ENCODE measurements at regions not wholly inside any gene's neighbourhood (a gene's known extent, or its start where the extent isn't known, plus 50 kb on each side); places are given as distances from the start of the nearest gene placed in this dataset.

DNA sequence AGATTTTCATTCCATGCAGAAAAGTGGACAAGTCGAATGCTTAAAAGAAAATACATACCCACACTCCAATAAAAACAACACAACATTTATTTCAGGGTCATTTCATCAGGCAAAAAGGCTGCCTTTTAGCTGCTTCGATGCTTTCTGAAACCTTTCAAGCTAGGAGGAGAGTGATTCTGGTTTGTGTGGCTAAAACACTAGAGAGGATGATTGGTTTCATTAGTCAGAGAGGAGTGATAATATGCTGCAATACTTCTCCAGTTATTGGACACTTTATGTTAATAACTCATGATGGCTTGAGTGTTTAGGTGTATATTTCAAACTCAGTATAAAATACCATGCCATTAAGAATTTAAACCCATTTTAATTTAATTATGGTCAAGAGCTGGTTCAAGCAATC is 614.0 kb downstream of the SLC4A3 start:
- H3K4me1 Mint-ChIP-seq (ENCODE audit: low read depth), result peaks cover 5% of the 10 kb centered on the region
- TF ChIP-seq, protein P1, sequence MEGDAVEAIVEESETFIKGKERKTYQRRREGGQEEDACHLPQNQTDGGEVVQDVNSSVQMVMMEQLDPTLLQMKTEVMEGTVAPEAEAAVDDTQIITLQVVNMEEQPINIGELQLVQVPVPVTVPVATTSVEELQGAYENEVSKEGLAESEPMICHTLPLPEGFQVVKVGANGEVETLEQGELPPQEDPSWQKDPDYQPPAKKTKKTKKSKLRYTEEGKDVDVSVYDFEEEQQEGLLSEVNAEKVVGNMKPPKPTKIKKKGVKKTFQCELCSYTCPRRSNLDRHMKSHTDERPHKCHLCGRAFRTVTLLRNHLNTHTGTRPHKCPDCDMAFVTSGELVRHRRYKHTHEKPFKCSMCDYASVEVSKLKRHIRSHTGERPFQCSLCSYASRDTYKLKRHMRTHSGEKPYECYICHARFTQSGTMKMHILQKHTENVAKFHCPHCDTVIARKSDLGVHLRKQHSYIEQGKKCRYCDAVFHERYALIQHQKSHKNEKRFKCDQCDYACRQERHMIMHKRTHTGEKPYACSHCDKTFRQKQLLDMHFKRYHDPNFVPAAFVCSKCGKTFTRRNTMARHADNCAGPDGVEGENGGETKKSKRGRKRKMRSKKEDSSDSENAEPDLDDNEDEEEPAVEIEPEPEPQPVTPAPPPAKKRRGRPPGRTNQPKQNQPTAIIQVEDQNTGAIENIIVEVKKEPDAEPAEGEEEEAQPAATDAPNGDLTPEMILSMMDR (IDR thresholded peaks at IDR 0.05; ENCODE audit: unreplicated experiment), result no peak
- no peak overlapping the region for H3K27ac Mint-ChIP-seq
- H3K9me3 Mint-ChIP-seq (ENCODE audit: low read depth), result peaks cover 3% of the 10 kb centered on the region
- no peaks in the 10 kb centered on the region for H3K36me3 Mint-ChIP-seq (ENCODE audit: insufficient read depth)
- H3K27me3 Mint-ChIP-seq, result no peaks in the 10 kb centered on the region
- no peak overlapping the region for H3K4me3 Mint-ChIP-seq (ENCODE audit: low read depth)
- no peak for DNase-seq (ENCODE audit: low spot score, unreplicated experiment)

DNA sequence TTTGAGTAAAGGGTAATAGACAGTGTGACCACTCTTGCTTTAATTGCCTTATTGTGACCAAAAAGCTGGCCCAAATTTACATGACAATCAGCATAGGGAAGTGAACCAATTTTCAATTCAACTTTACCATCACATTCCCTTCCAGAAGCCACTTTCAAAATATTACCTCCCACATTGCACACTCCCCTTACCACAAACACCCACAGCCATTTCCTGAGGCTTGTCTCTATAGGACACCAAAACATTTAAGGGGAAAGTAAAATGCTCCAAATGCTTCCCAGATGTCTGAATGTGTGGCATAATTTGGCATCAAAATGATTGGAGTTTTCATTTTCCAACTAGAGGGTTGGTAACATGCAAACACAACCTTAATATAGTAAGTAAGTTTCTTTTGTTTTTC is 616.1 kb downstream of the SLC4A3 start:
- TF ChIP-seq, protein P1 (IDR thresholded peaks at IDR 0.05; ENCODE audit: unreplicated experiment), result no peak
- Mint-ChIP-seq H3K36me3 (ENCODE audit: insufficient read depth) (no peaks in the 10 kb centered on the region), H3K4me3 (ENCODE audit: low read depth) (no peak overlapping the region), H3K27me3 (no peaks in the 10 kb centered on the region), H3K4me1 (ENCODE audit: low read depth) (no peaks in the 10 kb centered on the region), H3K9me3 (ENCODE audit: low read depth) (no peaks in the 10 kb centered on the region), H3K27ac (no peak overlapping the region)
- no peak for DNase-seq (ENCODE audit: low spot score, unreplicated experiment)

DNA sequence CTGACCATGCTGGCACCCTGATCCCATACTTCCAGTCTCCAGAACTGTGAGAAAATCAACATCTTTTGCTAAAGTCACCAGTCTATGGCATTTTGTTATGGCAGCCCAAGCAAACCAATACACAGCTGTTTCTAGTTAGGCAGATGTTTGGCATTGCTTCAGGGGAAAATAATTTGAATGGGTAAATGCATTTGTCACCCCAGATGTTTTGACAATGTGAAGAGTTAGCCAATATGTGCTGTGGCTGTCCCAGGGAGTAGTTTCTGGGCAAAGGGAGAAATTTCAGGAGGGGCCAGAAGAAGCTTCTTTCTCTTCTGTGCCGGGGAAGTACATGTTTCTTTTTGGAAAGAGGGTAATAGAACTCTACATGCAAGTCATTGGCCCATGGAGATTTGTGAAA is 619.0 kb downstream of the SLC4A3 start:
- Mint-ChIP-seq H3K4me3 (ENCODE audit: low read depth) (no peak overlapping the region), H3K36me3 (ENCODE audit: insufficient read depth) (no peaks in the 10 kb centered on the region), H3K4me1 (ENCODE audit: low read depth) (no peaks in the 10 kb centered on the region), H3K27ac (no peak overlapping the region), H3K27me3 (no peaks in the 10 kb centered on the region), H3K9me3 (ENCODE audit: low read depth) (peaks cover 4% of the 10 kb centered on the region)
- no peak for DNase-seq (ENCODE audit: low spot score, unreplicated experiment)
- TF ChIP-seq, protein P1 (IDR thresholded peaks at IDR 0.05; ENCODE audit: unreplicated experiment), result no peak

DNA sequence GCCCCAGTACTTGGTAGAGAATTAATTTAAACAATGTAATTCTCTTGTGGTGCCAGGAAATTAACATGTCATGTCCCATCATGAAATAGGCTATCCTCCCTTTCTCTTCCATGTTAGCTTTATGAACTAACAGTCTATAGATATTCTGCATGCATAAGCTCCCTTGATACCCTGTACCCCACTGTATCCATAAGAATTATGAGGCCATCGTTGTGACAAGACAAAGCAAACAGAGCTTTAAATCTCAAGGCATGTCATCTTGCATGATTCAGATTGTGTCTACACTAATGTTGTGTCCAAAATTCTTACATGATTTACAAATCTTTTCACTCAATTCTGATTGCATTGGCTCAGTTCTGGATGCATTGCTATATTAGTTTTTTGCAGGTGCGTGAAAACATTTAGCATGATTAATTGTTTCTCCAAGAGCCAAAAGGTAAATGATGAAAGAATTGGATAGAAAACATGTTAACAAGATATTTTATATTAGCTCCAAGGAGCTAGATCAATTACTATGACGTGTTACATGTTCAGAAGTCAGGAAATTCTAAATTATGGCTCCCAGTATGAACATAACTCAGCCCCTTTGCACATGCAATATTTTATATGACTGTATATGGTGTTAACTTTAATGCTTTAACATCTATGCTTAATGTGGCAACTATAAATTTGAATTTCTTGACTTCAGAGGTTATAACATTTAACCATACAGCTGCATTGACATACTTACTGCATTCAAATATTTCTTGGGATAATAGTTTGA is 620.3 kb downstream of the SLC4A3 start:
- no peaks in the 10 kb centered on the region for H3K27me3 Mint-ChIP-seq
- H3K9me3 Mint-ChIP-seq (ENCODE audit: low read depth), result peaks cover 7% of the 10 kb centered on the region
- H3K27ac Mint-ChIP-seq, result no peak overlapping the region
- DNase-seq (ENCODE audit: low spot score, unreplicated experiment), result no peak
- no peaks in the 10 kb centered on the region for H3K36me3 Mint-ChIP-seq (ENCODE audit: insufficient read depth)
- H3K4me3 Mint-ChIP-seq (ENCODE audit: low read depth), result no peak overlapping the region
- TF ChIP-seq, protein P1 (IDR thresholded peaks at IDR 0.05; ENCODE audit: unreplicated experiment), result no peak
- no peaks in the 10 kb centered on the region for H3K4me1 Mint-ChIP-seq (ENCODE audit: low read depth)

DNA sequence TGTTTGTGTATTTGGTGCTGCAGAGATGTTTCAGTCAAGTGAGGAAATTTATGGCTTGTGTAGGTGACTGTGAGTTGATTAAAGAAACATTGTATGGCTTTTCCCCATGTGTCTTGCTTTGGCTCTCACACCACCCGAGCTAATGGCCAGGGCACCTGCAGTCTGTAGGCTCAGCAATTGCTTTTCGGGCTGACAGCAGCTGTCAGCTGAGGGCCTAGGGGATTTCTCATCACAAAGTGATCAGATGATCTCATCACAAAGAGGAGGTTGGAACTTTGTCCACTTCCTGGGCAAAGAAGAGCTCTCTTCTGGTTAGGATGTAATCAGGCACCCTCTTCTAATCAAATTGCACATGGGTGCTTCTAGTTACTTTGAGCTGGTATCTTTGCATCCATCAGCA is 632.2 kb downstream of the SLC4A3 start:
- Mint-ChIP-seq H3K36me3 (ENCODE audit: insufficient read depth) (no peaks in the 10 kb centered on the region), H3K27me3 (no peaks in the 10 kb centered on the region), H3K27ac (no peak overlapping the region), H3K4me3 (ENCODE audit: low read depth) (no peak overlapping the region), H3K4me1 (ENCODE audit: low read depth) (no peaks in the 10 kb centered on the region), H3K9me3 (ENCODE audit: low read depth) (no peaks in the 10 kb centered on the region)
- no peak for DNase-seq (ENCODE audit: low spot score, unreplicated experiment)
- TF ChIP-seq, protein P1 (IDR thresholded peaks at IDR 0.05; ENCODE audit: unreplicated experiment), result no peak
